Fibroblast of upper back skin (primary cell): ENCODE measurements at regions not wholly inside any gene's neighbourhood (a gene's known extent, or its start where the extent isn't known, plus 50 kb on each side); places are given as distances from the start of the nearest gene placed in this dataset.
A peak's percentile ranks its signal among the peaks of the same experiment; 100 is the strongest.

Source experiments
- DNase-seq: peaks from one replicate; pipeline ENCODE4 v3.0.0-alpha.2; 2013

DNA sequence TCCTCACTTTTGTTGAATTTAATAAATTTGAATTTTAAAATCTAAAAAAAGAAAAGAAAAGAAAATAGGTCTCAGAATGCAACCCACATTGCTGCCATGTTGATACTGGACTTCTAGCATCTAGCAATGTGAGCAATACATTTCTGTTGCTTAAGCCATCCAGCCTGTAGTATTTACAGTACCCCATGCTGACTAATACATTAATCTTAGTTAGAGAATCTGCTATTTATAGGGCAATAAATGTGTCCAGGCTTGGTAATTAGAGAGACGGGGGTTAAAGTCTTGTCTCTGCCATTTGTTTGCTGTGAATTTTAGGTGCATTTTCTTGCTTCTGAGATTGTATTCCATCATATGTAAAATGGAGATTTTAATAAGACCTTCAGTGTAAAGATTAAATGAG, 471.3 kb downstream of the DHX35 start:
- no peak for DNase-seq

DNA sequence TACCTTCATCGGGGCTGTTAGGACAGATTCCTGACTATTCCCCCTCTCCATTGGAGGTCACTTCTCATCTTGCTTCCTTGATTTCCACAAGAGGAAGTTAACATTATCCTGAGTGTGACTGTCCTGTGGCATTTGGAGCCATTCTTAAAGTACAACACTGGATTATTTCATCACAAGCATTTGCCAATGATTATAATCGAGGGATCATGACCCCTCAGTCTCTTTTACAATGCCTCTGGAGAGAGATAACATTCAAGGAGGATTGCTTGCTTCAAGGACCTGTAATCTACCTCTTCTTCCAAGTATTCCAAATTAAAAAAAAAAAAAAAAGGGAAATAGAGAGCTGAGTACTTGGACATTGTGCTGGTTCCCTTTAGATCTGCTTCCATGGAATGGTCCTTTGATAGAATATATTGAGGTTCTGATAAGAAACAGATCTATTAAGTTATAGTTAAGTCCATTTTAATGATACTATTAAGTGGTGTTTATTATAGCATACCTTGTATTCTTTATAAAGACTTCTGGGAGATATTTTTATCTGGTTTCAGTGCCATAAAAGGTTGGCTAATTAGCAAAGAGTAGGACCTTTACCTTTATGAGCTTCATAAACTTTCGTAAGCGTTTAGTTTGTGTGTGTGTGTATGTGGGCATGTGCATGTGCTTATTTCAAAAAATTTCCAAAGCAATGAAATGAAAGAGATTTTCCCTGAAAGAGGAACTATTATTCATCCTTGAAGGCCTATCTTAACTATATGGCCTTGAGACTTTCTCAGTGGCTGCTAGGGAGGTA, 469.1 kb downstream of the DHX35 start:
- no peak for DNase-seq

DNA sequence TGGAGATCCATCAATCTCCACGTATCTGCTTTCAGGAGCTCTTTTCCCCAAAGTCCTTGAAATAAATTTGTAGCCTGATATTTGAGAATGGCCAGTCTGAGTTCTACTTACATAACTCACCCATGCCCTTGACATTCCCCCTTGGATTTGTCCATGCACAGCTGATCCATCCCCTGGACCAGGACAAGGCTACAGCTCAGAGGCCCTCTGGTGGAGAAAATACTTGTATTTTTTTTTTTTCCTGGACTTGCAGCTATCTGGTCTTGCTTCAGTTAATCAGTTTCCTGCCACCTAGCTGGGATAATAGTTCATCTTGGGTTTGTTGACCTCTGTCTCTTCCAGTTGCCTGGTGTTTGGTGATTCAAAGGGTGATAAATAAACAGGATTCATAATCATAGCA, 467.6 kb downstream of the DHX35 start:
- DNase-seq = no peak

DNA sequence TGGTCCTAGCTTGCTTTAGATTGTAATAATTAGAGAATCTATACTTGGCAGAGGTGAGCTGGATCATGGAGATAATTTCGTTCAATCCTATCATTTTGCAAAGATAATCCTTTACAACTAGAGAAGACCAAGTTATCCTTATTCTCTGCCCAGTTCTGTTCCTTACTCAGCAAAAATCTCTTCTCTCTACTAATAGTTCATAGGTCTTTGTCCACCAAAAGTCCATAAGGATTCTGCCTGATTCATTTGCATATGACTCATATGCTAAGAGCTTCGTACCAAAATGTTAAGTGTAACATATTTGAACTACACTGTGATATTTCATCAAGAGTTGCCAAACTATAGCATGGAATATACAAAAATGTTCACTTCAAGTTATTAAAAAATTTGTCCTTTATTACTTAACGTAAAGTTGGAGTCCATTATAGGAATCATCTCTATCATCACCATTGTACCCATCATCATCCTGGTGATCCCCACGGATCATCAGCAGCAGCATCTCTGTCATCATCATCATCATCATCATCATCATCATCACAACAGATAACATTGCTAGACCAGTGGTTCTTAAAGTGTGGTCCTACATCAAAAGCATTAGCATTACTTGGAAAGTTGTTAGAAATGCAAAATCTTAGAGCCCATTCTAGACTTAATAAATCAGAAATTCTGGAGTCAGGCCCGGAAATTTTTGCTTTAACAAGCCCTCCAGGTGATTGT, 463.0 kb downstream of the DHX35 start:
- DNase-seq = no peak

DNA sequence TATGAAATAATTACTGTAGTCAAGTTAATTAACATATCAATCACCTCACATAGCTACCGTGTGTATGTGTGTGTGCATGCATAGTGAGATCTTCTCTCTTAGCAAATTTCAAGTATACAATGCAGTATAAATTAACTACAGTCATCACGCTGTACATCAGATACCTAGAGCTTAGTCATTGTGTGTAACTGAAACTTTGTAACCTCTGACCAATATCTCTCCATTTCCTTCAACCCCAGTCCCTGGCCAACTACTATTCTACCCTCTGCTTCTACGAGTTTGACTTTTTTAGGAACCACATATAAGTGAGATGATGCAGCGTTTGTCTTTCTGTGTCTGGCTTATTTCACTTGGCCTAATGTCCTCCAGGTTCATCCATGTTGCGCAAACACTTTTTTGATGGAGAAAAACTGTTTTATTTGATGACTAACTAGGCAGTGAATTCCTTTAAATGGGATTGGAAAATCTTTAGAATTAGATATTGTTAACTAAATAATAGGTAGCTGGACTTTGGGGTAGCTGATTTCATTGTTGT, 459.5 kb downstream of the DHX35 start:
- peak; percentile 16 for DNase-seq

DNA sequence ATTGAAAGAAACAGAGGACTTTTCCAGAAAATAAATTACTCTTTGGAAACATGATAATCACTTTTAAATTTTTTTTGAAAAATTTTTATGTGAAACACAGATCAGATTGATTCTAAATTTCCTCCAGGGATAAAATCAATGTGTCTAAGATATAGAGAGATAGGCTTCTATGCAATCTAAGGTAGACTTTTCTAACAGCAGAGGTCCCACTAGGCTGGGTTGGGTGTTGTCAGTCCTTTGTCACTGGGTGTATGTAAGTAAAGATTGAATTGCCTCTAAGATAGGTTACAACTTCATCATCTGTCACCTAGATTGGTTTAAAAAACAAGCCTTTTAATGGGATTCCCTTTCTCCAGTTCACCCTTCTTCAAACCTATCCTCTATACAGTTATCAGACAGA, 449.9 kb downstream of the DHX35 start:
- DNase-seq = no peak

DNA sequence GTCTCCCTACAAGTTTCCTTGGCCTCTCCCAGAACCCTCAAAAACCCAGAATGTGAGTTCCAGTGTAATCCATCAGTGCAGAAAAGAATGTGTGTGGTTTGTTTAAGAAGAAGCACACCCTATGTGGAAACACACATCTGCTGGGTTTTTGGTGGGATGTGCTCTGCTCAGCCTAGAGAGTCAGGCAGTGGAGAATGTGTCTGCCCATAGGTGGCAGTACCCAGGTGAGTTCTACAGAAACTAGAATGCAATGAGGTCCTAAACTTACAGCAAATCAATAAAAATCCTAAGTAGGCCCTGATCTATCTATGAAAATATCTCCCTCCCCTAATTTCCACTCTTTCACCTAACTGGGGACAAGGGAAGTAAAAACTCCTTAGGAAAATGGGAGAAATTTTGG, 437.3 kb downstream of the DHX35 start:
- no peak for DNase-seq

DNA sequence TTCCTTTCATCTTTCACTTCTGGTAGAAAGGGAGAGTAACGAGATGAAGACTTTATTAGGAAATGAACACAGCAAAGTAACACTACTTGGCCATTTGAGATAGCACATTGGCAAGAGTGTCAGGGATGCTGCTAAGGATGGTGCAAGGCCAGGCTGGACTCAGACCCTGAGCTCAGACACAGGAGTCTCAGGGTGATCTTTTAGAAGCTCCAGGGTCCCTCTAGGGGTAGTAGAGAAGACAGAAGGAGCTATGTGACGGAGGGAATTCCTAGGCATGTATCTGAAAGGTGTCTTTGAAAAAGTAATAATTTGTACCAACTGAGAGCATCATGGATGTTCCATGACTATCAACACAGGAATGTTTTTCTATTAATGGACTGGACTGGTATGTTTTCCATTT, 436.5 kb downstream of the DHX35 start:
- no peak for DNase-seq

DNA sequence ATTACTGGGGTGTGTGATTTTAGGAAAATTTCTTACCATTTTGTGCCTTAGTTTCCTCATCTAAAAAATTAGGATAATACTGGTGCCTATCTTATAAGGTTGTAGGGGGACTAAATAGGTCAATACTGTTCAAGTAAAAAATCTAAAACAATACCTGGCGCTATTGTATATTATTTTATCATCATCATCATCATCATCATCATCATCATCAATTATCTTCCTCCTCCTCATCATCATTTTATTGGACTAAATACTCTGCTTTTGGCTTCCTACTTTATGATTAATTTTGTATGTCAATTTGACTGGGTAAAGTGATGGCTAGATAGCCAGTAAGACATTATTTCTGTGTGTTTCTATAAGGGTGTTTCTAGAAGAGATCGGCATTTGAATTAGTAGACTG, 435.5 kb downstream of the DHX35 start:
- DNase-seq = no peak

DNA sequence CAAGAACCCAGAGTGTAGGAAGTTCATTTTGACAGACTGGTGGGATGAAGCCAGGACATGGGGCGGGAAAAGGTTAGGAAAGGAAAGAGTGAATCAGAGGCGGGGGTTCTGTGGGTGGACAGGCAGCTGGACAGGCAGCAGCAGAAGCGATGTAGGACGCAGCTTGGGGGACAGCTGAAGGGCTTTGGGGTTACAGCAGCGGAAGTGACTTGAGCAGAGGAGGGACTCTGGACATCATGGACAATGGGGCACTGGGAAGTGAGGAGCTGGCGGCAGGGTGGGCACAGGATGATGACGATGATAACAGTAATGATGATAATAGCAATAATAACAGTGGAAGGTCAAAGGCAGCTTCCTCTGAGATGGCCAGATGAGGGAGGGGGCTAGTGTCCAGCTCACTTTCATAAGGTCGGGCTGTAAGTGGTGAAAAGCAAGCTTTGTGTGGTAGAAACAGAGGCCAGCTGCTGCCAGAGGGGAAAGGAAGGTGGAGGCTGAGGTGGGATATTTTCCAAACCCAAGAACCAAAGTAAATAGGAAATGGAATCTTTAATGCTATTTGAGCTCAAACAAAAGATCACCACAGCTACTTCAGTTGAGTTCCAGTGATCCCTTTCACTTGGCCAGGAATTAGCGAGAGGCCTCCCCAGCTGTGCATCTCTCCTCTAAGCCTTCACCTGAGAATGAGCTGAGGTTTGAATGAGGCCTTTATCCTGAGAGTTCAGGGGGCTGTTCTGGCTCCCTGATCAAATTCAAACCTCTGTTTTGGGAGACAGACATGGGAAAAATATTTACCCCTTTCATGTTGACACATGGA, 433.5 kb downstream of the DHX35 start:
- no peak for DNase-seq

DNA sequence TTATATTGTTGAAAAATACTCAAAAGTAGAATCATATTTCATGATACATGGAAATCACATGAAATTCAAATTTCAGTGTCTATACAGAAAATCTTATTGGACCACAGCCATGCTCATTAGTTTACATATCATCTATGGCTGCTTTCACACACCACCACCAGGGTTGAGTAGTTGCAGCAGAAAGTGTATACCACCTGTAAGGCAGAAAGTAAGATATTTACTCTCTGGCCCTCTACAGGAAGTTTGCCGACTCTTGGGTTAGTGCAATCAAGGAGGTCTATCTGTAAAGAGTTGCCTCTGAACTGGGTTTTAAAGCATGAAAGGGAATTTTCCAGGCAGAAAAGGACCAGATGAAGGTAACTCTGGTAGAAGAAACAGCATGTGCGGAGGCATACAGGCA, 432.3 kb downstream of the DHX35 start:
- no peak for DNase-seq

DNA sequence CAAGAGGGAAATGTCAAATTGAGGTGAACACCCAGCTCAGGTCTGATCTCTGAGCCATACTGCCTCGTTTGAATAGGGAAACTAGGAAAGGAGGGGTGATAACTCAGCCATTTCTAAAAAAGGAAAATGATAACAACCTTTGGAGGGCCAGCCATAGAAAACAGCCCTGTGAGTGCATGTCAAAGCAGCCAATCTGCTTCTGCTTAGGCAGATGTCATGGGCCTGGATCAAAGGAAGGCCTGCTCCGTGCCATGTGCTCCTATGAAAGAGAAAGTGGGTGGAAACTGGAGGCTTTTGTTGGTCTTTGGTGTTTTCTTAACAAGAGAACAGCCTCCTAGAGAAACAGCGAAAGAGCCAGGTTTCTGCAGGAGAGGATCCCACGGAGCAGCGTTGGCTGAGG, 428.0 kb downstream of the DHX35 start:
- DNase-seq = no peak

DNA sequence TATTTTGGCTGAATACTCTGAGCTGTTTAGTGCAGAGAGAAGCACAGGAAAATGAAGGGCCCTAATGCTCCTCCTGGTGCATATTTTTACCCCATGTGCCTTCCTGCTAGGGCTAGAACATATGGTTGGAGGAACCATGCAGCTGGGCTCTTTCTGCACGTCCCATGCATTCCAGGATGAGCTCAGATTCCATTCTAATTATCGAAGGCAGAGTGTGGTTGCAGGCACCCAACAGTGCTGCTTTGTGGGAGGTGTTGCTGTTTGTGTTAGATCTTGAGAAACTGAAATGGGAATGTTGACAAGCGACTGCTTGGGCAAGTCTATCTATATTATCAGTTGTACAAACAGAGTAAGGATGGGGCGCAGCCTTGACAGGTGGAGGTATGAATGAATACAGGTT, 419.5 kb downstream of the DHX35 start:
- peak; percentile 1 for DNase-seq

DNA sequence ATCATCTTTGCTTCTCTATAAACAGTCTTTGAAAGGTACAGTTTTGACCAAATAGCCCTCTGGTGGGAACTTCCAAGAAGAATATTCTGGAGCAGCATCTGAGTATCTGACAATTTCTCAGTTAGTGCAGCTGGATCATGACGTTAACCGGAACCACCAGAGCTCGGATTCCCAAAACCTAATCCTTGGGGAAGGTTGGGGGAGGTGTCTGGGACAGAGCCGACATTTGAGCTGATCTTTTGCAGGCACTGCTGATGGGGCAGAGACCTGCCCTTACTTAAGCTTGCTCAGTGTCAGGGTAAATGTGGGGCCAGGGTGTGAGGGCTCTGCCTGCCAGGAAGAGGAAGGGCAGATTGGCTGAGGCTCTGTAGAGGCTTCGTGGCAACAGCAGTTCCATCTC, 416.6 kb downstream of the DHX35 start:
- DNase-seq = no peak

DNA sequence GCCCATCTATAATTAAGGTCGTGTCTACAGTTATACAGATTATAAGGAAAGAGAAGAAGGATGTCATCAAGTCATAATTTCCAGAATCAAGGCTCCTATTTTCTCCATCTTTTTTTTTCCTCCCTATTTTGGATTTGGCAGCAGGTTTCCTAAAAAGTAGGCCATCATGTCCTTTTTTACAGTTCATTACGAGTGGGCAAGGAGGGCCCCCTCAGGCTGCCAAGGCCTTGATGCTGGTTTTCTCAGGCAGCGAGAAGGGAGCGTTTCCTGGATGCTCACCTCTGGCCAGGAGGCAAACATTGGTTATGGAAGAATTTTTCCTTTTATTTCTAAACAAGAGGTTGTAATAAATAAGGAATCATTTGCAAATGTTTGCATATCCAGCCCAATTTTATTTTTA, 414.6 kb downstream of the DHX35 start:
- no peak for DNase-seq

DNA sequence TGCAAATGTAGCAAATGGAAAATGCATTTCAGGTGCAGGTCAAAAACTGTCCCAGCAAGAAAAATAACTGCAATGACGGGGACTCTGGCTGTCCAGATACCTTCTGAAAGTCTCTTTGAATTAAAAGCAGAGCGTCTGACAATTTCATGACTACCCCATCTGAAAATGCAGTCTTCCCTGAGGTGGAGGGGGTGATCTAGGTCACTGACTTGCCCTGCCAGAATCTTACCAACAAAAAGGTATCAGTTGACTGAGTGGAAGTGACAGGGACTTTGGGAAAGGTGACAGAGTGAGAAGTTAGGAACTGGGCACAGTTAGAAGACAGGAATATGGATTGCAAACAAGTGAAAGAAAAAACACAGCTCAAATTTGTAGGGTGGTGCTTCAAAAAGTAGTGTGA, 402.2 kb downstream of the DHX35 start:
- DNase-seq = no peak

DNA sequence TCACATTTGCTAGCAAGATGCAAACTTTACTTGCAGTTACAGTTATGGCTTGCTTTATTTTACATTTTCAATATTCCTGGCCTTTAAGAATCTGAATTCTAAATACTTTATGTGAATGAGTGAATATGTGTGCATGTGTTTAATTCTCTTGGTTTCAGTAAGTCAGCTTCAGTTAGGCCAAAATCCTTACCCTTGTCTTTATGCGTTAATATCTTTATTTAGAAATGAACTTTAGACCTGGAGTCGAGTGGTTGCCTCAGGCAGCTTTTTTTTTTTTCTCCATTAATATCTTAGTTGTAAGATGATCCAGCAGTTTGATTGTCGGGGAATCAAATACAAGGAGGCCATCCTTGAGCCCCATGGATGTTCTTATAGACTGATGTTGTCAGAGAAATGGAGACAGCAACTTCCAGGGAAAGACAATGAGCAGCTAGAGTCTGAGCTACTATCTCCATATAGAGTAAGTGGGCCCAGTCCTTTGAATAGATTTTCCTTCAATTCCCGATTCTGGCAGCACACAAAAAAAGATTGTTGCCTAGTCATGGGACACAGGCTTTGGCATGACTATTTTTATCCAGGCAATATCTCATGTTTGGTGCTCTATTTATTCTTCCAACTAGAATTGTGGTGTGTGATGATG, 398.0 kb downstream of the DHX35 start:
- no peak for DNase-seq

DNA sequence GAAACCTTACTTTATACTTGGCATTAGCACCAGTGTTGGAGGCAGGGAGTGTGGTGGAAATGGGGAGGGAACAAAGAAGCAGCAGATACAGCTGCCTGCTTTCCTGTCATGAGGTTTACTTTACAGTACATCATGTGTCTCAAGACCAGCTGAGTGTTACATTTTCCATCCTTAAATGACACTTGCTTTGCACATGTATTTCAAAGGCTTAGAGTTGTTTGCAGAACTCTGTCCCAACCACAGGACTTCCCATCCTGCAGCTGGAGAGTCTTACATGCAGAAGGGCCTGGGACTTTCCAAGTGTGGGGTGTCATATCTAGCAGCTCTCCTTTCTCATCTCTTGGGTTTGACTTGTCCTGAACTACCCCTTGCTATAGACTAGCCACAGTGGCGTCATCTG, 395.9 kb downstream of the DHX35 start:
- no peak for DNase-seq

DNA sequence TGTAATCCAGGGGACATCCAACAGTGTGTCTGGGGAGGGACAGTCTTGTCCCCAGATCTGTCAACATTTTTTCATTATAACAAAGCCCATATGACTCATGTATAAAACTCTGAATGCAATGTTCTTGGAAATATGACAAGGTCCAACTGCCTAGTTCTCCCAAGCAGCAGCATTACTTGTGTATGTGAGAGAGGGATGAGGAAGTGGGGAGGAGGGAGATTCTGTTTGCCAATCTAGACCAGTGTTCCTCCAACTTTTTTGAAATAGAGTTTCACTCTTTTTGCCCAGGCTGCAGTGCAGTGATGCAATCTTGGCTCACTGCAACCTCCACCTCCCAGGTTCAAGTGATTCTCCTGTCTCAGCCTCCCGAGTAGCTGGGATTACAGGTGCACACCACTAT, 394.8 kb downstream of the DHX35 start:
- DNase-seq = no peak

DNA sequence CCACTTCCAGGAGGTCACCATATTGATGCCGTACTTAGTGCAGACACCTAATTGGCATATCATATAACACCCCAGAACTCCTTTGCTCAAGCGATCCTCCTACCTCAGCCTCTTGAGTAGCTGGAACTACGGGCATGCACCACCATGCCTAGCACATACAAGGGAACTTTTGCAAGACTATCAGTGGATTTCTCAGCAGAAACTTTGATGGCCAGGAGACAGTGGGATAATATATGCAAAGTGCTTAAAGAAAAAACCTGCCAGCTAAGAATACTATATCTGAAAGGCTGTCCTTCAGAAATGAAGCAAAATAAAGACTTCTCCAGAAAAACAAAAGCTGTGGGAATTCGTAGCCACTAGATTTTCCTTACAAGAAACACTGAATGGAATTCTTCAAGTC, 387.1 kb downstream of the DHX35 start:
- no peak for DNase-seq

DNA sequence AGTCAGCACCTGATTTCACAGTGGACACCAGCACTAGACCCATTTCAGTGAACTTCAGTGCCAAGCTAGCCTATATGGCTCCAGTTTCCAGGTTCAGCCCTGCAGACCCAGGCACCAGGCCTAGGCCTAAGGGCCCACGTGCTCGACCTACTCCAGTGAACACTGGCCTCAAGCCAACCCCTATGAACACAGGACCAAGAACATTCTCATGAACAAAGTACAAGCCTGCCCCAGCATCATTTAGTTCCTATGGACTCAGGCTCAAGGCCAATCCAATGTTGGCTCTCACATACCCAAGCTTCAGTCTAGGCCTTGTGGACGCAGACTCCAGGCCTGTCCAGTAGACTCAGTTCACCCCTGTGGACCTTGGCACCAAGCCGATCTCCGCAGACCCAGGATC, 385.5 kb downstream of the DHX35 start:
- no peak for DNase-seq

DNA sequence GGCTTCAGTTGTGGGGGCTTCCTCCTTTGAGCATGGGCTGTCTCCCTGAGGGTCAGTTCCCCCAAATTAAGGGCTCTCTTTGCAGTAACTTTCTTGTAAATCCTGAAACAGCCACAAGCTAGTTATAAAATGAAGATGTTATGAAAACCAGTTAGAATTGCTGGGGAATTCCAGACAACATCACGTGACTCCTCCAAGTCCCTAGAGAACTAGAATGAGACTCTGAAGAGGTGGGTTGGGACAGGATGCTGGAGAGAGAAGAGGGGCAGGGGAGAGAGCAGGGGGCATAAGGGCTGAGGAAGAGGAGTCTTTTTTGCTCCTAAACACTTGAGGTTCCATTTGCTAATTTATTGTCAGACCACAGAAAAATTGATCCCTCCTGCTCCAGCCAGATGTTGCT, 380.3 kb downstream of the DHX35 start:
- DNase-seq = no peak
